SK-N-SH treated with all-trans-retinoic acid at 6 μM for 48 hours (cell line): ENCODE measurements at regions not wholly inside any gene's neighbourhood (a gene's known extent, or its start where the extent isn't known, plus 50 kb on each side); places are given as distances from the start of the nearest gene placed in this dataset.

ENCODE experiments used
- ATAC-seq: fragments of 200-7000 bp; cut with Tn5 transposase; 3 replicates; pipeline ENCODE4 v1.9.1; 2020; ENCODE audit warnings: mild to moderate bottlenecking, moderate library complexity
- BACH2 ChIP-seq: fragments of 250-450 bp; sonication (Bioruptor Pico); IDR thresholded peaks from 2 replicates; pipeline ENCODE4 v1.9.0; 2021; ENCODE audit warnings: mild to moderate bottlenecking, borderline replicate concordance
- CSDC2 ChIP-seq: fragments of 250-450 bp; sonication (Bioruptor Pico); IDR thresholded peaks from 2 replicates; pipeline ENCODE4 v1.5.0; 2020; ENCODE audit warnings: mild to moderate bottlenecking, moderate library complexity
- CSRNP3 ChIP-seq: fragments of 250-450 bp; sonication (Bioruptor Pico); IDR thresholded peaks from 2 replicates; pipeline ENCODE4 v1.5.1; 2021; ENCODE audit warnings: mild to moderate bottlenecking, moderate library complexity
- ESRRG ChIP-seq: fragments of 250-450 bp; sonication (Bioruptor Pico); IDR thresholded peaks from 2 replicates; pipeline ENCODE4 v1.6.1; 2021; ENCODE audit warnings: mild to moderate bottlenecking
- GLIS3 ChIP-seq: fragments of 250-450 bp; sonication (Bioruptor Pico); IDR thresholded peaks from 2 replicates; pipeline ENCODE4 v1.5.0; 2020; ENCODE audit warnings: mild to moderate bottlenecking, moderate library complexity
- ISL1 ChIP-seq: fragments of 250-450 bp; sonication (Bioruptor Pico); IDR thresholded peaks from 2 replicates; pipeline ENCODE4 v2.1.2; 2022; ENCODE audit warnings: mild to moderate bottlenecking, moderate library complexity
- OSR1 ChIP-seq: fragments of 250-450 bp; sonication (Bioruptor Pico); IDR thresholded peaks from 2 replicates; pipeline ENCODE4 v1.8.0; 2022; ENCODE audit warnings: moderate library complexity, mild to moderate bottlenecking, inconsistent platforms
- PPARA ChIP-seq: fragments of 250-450 bp; sonication (Bioruptor Pico); IDR thresholded peaks from 2 replicates; pipeline ENCODE4 v1.5.0; 2020; ENCODE audit warnings: mild to moderate bottlenecking, borderline replicate concordance
- RARB ChIP-seq: fragments of 250-450 bp; sonication (Bioruptor Pico); IDR thresholded peaks from 2 replicates; pipeline ENCODE4 v1.8.0; 2021; ENCODE audit warnings: mild to moderate bottlenecking, moderate library complexity
- SNAI2 ChIP-seq: fragments of 250-450 bp; sonication (Bioruptor Pico); IDR thresholded peaks from 2 replicates; pipeline ENCODE4 v1.5.0; 2020; ENCODE audit warnings: mild to moderate bottlenecking, moderate library complexity
- TCF4 ChIP-seq: fragments of 250-450 bp; sonication (Bioruptor Pico); IDR thresholded peaks from 2 replicates; pipeline ENCODE4 v1.8.0; 2021; ENCODE audit warnings: mild to moderate bottlenecking, moderate library complexity, borderline replicate concordance
- TOX ChIP-seq: fragments of 250-450 bp; sonication (Bioruptor Pico); IDR thresholded peaks from 2 replicates; pipeline ENCODE4 v1.8.0; 2021; ENCODE audit warnings: mild to moderate bottlenecking, moderate library complexity, borderline replicate concordance
- TSHZ2 ChIP-seq: fragments of 250-450 bp; sonication (Bioruptor Pico); IDR thresholded peaks from 2 replicates; pipeline ENCODE4 v1.5.0; 2020; ENCODE audit warnings: mild to moderate bottlenecking, moderate library complexity
- ZC3H10 ChIP-seq: fragments of 250-450 bp; sonication (Bioruptor Pico); IDR thresholded peaks from 2 replicates; pipeline ENCODE4 v1.5.1; 2021; ENCODE audit warnings: mild to moderate bottlenecking, moderate library complexity
- ZNF565 ChIP-seq: fragments of 450-650 bp; formaldehyde crosslinking; conservative IDR thresholded peaks from 2 replicates; pipeline ENCODE4 v1.5.0; 2020; ENCODE audit warnings: low read depth, mild to moderate bottlenecking, moderate library complexity
- ZNF70 ChIP-seq: fragments of 450-650 bp; formaldehyde crosslinking; IDR thresholded peaks from 2 replicates; pipeline ENCODE4 v1.5.0; 2020; ENCODE audit warnings: mild to moderate bottlenecking, moderate library complexity
- ZNF8 ChIP-seq: fragments of 450-650 bp; formaldehyde crosslinking; IDR thresholded peaks from 2 replicates; pipeline ENCODE4 v1.5.0; 2020; ENCODE audit warnings: mild to moderate bottlenecking, moderate library complexity
- TF ChIP-seq, protein P1 (sequence below): fragments of 250-450 bp; sonication (Bioruptor Pico); IDR thresholded peaks from 2 replicates; pipeline ENCODE4 v1.5.1; 2020; ENCODE audit warnings: low read depth, mild to moderate bottlenecking, moderate library complexity
- TF ChIP-seq, protein P2 (sequence below): fragments of 250-450 bp; sonication (Bioruptor Pico); IDR thresholded peaks from 2 replicates; pipeline ENCODE4 v1.8.0; 2021; ENCODE audit warnings: low read depth, mild to moderate bottlenecking, moderate library complexity, borderline replicate concordance

- no peak for ATAC-seq
- TF ChIP-seq SNAI2 (CRISPR knock-in tag), result no peak
- no peak for TF ChIP-seq ZNF8 (CRISPR knock-in tag)
- TF ChIP-seq, protein P1, sequence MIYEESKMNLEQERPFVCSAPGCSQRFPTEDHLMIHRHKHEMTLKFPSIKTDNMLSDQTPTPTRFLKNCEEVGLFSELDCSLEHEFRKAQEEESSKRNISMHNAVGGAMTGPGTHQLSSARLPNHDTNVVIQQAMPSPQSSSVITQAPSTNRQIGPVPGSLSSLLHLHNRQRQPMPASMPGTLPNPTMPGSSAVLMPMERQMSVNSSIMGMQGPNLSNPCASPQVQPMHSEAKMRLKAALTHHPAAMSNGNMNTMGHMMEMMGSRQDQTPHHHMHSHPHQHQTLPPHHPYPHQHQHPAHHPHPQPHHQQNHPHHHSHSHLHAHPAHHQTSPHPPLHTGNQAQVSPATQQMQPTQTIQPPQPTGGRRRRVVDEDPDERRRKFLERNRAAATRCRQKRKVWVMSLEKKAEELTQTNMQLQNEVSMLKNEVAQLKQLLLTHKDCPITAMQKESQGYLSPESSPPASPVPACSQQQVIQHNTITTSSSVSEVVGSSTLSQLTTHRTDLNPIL (CRISPR knock-in tag), result no peak
- TF ChIP-seq OSR1, result no peak
- TF ChIP-seq ZNF565 (CRISPR knock-in tag), result no peak
- no peak for TF ChIP-seq TSHZ2 (CRISPR knock-in tag)
- no peak for TF ChIP-seq ZC3H10 (CRISPR knock-in tag)
- no peak for TF ChIP-seq CSDC2
- no peak for TF ChIP-seq GLIS3 (CRISPR knock-in tag)
- no peak for TF ChIP-seq ISL1 (CRISPR knock-in tag)
- no peak for TF ChIP-seq ZNF70 (CRISPR knock-in tag)
- TF ChIP-seq BACH2 (CRISPR knock-in tag), result no peak
- TF ChIP-seq, protein P2, sequence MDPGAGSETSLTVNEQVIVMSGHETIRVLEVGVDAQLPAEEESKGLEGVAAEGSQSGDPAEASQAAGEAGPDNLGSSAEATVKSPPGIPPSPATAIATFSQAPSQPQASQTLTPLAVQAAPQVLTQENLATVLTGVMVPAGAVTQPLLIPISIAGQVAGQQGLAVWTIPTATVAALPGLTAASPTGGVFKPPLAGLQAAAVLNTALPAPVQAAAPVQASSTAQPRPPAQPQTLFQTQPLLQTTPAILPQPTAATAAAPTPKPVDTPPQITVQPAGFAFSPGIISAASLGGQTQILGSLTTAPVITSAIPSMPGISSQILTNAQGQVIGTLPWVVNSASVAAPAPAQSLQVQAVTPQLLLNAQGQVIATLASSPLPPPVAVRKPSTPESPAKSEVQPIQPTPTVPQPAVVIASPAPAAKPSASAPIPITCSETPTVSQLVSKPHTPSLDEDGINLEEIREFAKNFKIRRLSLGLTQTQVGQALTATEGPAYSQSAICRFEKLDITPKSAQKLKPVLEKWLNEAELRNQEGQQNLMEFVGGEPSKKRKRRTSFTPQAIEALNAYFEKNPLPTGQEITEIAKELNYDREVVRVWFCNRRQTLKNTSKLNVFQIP (CRISPR knock-in tag), result no peak
- TF ChIP-seq PPARA (CRISPR knock-in tag), result no peak
- no peak for TF ChIP-seq RARB (CRISPR knock-in tag)
These were observed 911.9 kb downstream of the DTWD2 start for GRCh38 chr5:118076490-118076889.

DNA sequence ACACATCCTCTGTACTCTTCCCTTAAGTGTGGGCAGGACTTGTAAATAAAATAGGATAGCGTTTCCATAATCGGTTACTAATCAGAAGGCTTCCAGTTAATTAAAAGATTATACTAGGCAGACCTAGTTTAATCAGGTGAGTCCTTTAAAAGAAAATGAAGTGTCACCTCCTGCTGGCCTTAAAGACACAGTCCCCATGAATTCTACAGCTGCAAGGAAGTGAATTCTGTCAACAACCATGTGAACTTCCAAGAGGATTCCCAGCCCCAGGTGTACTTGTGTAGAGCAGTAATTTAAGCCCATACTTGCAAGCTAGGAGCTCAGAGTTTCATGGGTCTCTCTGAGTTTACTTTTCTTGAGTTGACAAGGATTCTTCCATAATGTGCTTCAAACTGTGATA lies 918.3 kb downstream of the DTWD2 start:
- ATAC-seq, result no peak
- TF ChIP-seq OSR1 (no peak), CSDC2 (no peak), ISL1 (CRISPR knock-in tag) (no peak), GLIS3 (CRISPR knock-in tag) (no peak), TOX (no peak), ESRRG (CRISPR knock-in tag) (no peak), TCF4 (no peak), RARB (CRISPR knock-in tag) (no peak)
- TF ChIP-seq, protein P2 (CRISPR knock-in tag), result no peak

DNA sequence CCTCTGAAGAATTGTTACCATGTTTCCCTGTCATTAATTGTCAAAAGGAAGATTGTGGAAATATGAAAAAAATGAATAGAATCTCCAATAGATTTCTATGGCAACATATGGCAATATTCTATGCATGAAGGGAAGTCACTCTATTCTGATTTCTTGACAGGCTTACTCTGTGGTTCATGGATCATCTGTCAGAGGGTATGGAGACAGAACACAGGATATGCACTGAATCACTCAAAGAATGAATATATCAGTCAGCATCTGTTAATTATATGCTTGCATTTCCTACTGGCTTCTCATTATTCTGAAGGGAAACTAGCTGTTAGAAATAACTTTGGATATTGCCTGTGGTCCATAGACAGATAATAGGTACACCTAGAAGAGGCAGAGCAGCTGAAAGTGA lies 918.9 kb downstream of the DTWD2 start:
- no peak for TF ChIP-seq CSRNP3 (CRISPR knock-in tag)
- TF ChIP-seq, protein P2 (CRISPR knock-in tag), result no peak
- no peak for TF ChIP-seq RARB (CRISPR knock-in tag)

More for the DNA sequence above, 918.9 kb downstream of the DTWD2 start:
- ATAC-seq, result no peak
